ENCODE measurements at regions not wholly inside any gene's neighbourhood (a gene's known extent, or its start where the extent isn't known, plus 50 kb on each side); places are given as distances from the start of the nearest gene placed in this dataset.

DNA sequence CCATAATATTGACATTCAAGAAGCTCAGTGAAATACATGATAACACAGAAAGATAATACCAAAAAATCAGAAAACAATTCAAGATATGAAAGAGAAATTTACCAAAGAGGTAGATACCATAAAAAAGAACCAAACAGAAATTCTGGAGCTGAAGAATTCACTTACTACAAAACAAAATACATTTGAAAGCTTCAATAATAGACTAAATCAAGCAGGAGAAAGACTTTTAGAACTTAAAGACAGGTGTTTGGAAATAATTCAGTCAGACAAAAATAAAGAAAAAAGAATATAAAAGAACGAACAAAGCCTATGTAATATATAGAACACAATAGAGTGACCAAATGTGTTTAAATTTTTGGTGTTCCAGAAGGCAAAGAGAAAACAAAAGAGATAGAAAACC, 158.7 kb downstream of the MOBP start:
- no peaks in the 10 kb centered on the region for H3K36me3 ChIP-seq (ENCODE audit: insufficient read depth, low read length)
- no peak overlapping the region for H3K9ac ChIP-seq (ENCODE audit: low read length)

DNA sequence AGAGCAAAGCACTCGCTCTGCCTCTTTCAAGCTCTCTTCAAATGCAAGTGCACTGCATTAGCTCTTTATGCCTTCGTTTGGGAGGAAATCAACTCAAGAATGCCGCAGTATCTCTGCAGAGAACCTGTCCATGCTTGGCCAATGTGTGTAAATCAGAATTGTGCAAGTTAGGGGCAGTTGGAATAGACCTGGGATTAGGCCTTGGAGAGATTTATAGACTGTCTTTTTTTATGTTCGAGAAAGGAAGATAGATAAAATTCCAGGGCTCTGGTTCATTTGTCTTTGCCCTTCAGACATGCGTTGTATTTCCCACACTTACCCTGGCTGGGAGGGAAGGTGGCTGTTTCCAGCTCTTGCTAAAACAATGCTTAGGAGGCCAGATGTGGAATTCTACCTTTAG, 163.7 kb downstream of the MOBP start:
- TF ChIP-seq EZH2 (IDR thresholded peaks at IDR 0.05; ENCODE audit: borderline replicate concordance, insufficient read depth, low read length, poor library complexity, severe bottlenecking) (no peak), POLR2AphosphoS5 (IDR thresholded peaks at IDR 0.05) (no peak), EP300 (conservative IDR thresholded peaks at IDR 0.05; ENCODE audit: poor library complexity, severe bottlenecking) (no peak), MXI1 (conservative IDR thresholded peaks at IDR 0.05; ENCODE audit: poor library complexity, severe bottlenecking) (no peak), RAD21 (conservative IDR thresholded peaks at IDR 0.05) (no peak), TAF1 (IDR thresholded peaks at IDR 0.05; ENCODE audit: low read depth) (no peak), SMC3 (conservative IDR thresholded peaks at IDR 0.05; ENCODE audit: poor library complexity) (no peak)
- TF ChIP-seq, protein P1, sequence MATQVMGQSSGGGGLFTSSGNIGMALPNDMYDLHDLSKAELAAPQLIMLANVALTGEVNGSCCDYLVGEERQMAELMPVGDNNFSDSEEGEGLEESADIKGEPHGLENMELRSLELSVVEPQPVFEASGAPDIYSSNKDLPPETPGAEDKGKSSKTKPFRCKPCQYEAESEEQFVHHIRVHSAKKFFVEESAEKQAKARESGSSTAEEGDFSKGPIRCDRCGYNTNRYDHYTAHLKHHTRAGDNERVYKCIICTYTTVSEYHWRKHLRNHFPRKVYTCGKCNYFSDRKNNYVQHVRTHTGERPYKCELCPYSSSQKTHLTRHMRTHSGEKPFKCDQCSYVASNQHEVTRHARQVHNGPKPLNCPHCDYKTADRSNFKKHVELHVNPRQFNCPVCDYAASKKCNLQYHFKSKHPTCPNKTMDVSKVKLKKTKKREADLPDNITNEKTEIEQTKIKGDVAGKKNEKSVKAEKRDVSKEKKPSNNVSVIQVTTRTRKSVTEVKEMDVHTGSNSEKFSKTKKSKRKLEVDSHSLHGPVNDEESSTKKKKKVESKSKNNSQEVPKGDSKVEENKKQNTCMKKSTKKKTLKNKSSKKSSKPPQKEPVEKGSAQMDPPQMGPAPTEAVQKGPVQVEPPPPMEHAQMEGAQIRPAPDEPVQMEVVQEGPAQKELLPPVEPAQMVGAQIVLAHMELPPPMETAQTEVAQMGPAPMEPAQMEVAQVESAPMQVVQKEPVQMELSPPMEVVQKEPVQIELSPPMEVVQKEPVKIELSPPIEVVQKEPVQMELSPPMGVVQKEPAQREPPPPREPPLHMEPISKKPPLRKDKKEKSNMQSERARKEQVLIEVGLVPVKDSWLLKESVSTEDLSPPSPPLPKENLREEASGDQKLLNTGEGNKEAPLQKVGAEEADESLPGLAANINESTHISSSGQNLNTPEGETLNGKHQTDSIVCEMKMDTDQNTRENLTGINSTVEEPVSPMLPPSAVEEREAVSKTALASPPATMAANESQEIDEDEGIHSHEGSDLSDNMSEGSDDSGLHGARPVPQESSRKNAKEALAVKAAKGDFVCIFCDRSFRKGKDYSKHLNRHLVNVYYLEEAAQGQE (IDR thresholded peaks at IDR 0.05; ENCODE audit: borderline replicate concordance) = no peak
- TF ChIP-seq, protein P2, sequence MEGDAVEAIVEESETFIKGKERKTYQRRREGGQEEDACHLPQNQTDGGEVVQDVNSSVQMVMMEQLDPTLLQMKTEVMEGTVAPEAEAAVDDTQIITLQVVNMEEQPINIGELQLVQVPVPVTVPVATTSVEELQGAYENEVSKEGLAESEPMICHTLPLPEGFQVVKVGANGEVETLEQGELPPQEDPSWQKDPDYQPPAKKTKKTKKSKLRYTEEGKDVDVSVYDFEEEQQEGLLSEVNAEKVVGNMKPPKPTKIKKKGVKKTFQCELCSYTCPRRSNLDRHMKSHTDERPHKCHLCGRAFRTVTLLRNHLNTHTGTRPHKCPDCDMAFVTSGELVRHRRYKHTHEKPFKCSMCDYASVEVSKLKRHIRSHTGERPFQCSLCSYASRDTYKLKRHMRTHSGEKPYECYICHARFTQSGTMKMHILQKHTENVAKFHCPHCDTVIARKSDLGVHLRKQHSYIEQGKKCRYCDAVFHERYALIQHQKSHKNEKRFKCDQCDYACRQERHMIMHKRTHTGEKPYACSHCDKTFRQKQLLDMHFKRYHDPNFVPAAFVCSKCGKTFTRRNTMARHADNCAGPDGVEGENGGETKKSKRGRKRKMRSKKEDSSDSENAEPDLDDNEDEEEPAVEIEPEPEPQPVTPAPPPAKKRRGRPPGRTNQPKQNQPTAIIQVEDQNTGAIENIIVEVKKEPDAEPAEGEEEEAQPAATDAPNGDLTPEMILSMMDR (IDR thresholded peaks at IDR 0.05; ENCODE audit: poor library complexity, severe bottlenecking) = no peak
- Histone ChIP-seq H3K9ac (ENCODE audit: low read length) (no peak overlapping the region), H3K79me2 (replicated peaks; ENCODE audit: insufficient read depth, low read length) (no peaks in the 10 kb centered on the region), H3F3A (ENCODE audit: insufficient read depth, low read length, poor library complexity, severe bottlenecking) (no peaks in the 10 kb centered on the region), H3K4me3 (ENCODE audit: low read length) (no peak overlapping the region), H3K4me2 (ENCODE audit: low read length) (no peak overlapping the region), H3K36me3 (ENCODE audit: insufficient read depth, low read length) (no peaks in the 10 kb centered on the region), H3K9me3 (ENCODE audit: low read length) (no peaks in the 10 kb centered on the region), H2AFZ (ENCODE audit: low read depth, low read length) (no peak overlapping the region), H3K27ac (ENCODE audit: low read length) (no peak overlapping the region), H4K20me1 (ENCODE audit: insufficient read depth) (no peaks in the 10 kb centered on the region), H3K27me3 (ENCODE audit: insufficient read depth, low read depth, low read length) (no peaks in the 10 kb centered on the region), H3K9me2 (ENCODE audit: insufficient read depth, low read length) (no peaks in the 10 kb centered on the region)

More for the DNA sequence above, 158.7 kb downstream of the MOBP start:
- H3K4me2 ChIP-seq (ENCODE audit: low read length) = no peak overlapping the region
- no peaks in the 10 kb centered on the region for H4K20me1 ChIP-seq (ENCODE audit: insufficient read depth)
- H3F3A ChIP-seq (ENCODE audit: insufficient read depth, low read length, poor library complexity, severe bottlenecking) = no peaks in the 10 kb centered on the region
- H3K27me3 ChIP-seq (ENCODE audit: insufficient read depth, low read depth, low read length) = no peaks in the 10 kb centered on the region
- TF ChIP-seq RAD21 (conservative IDR thresholded peaks at IDR 0.05) (no peak), POLR2AphosphoS5 (IDR thresholded peaks at IDR 0.05) (no peak), MXI1 (conservative IDR thresholded peaks at IDR 0.05; ENCODE audit: poor library complexity, severe bottlenecking) (no peak), SMC3 (conservative IDR thresholded peaks at IDR 0.05; ENCODE audit: poor library complexity) (no peak)
- TF ChIP-seq, protein P2 (IDR thresholded peaks at IDR 0.05; ENCODE audit: poor library complexity, severe bottlenecking) = no peak
- no peak overlapping the region for H3K27ac ChIP-seq (ENCODE audit: low read length)
- no peak overlapping the region for H2AFZ ChIP-seq (ENCODE audit: low read depth, low read length)
- H3K9me3 ChIP-seq (ENCODE audit: low read length) = no peaks in the 10 kb centered on the region
- no peaks in the 10 kb centered on the region for H3K9me2 ChIP-seq (ENCODE audit: insufficient read depth, low read length)
- H3K4me3 ChIP-seq (ENCODE audit: low read length) = no peak overlapping the region
- H3K79me2 ChIP-seq (replicated peaks; ENCODE audit: insufficient read depth, low read length) = no peaks in the 10 kb centered on the region

Data from neural cell (in vitro differentiated cells).